Gastroesophageal sphincter (tissue), 4 donors: ENCODE measurements at regions not wholly inside any gene's neighbourhood (a gene's known extent, or its start where the extent isn't known, plus 50 kb on each side); places are given as distances from the start of the nearest gene placed in this dataset.

Experiments used
- ATAC-seq: fragments of 150-250 bp; one replicate; pipeline ENCODE4 v1.9.1; 2016; ENCODE audit warnings: mild to moderate bottlenecking, moderate library complexity
- H3K27ac ChIP-seq, 4 donors: fragments of 200-600 bp; sonication (generic) in 3 of 4; 1 replicate in 3 of 4; 2 replicates in 1 of 4; pipeline ENCODE4 v1.5.1; 2016 to 2019
- H3K27me3 ChIP-seq: fragments of 200-600 bp; sonication (generic); one replicate; pipeline ENCODE4 v1.5.1; 2019
- H3K36me3 ChIP-seq, 2 donors: fragments of 200-600 bp; sonication (generic); one replicate each; pipeline ENCODE4 v1.5.1; 2019; ENCODE audit warnings: control low read depth in 1 of 2
- H3K4me1 ChIP-seq, 3 donors: fragments of 200-600 bp; sonication (generic); 1 replicate in 2 of 3; 2 replicates in 1 of 3; pipeline ENCODE4 v1.5.1; 2016 to 2019; ENCODE audit warnings: control low read depth in 2 of 3
- H3K4me3 ChIP-seq, 2 donors: fragments of 200-600 bp; sonication (generic); one replicate each; pipeline ENCODE4 v1.5.1; 2019; ENCODE audit warnings: mild to moderate bottlenecking in 1 of 2, moderate library complexity in 1 of 2
- H3K9me3 ChIP-seq, 3 donors: fragments of 200-600 bp; sonication (generic); one replicate each; pipeline ENCODE4 v1.5.1; 2017 to 2019; ENCODE audit warnings: control low read depth in 2 of 3
- EP300 ChIP-seq: sonication (generic); formaldehyde crosslinking; IDR thresholded peaks from one replicate; pipeline ENCODE4 v1.6.1; 2017; ENCODE audit warnings: antibody characterized with exemption, mild to moderate bottlenecking
- POLR2A ChIP-seq, 2 donors: fragments of 450-650 bp; IDR thresholded peaks; one replicate each; pipeline ENCODE4 v1.6.1; 2017; ENCODE audit warnings: antibody characterized with exemption in 2 of 2, mild to moderate bottlenecking in 2 of 2, moderate library complexity in 1 of 2
- POLR2AphosphoS5 ChIP-seq: sonication (generic); formaldehyde crosslinking; IDR thresholded peaks from one replicate; pipeline ENCODE4 v1.6.1; 2017; ENCODE audit warnings: antibody characterized with exemption
- WGBS, 2 donors: methylation state at CpG; one replicate each; pipeline ENCODE4 v1.1.5; 2018; ENCODE audit warnings: low coverage in 1 of 2; 5-methylcytosine and 5-hydroxymethylcytosine counted together
- TF ChIP-seq, protein P1 (sequence below), 4 experiments: fragments of 200-600 bp in 2 of 4; fragments of 450-650 bp in 2 of 4; sonication (generic) in 1 of 4; IDR thresholded peaks; one replicate each; pipeline ENCODE4 v1.5.1; 2017 to 2019; ENCODE audit warnings: antibody characterized with exemption in 4 of 4, mild to moderate bottlenecking in 2 of 4, moderate library complexity in 2 of 4

DNA sequence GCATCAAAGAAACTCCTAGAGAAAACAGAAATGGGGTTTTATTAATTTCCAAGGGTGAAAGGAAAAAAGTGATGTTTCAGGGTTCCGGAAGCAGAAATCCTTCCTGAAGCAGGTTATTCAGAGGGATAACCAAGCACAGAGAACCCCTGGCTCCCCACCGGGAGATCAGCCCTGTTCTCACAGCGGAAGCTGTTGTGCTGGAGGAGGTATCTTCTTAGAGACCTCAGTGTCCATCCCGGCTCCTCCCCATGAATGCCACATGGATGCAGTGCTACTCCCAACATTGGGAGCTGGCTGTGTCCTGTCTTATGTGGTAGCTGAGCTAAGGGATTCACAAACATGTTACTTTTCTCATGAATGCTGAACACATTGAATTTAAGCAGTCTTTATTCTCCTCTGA lies 80.9 kb upstream of the IRX2 start:
- 62 to 67% methylated on average over 3 to 4 of the region's 4 CpGs for WGBS, 2 donors
- no peak overlapping the region for H3K27ac ChIP-seq

DNA sequence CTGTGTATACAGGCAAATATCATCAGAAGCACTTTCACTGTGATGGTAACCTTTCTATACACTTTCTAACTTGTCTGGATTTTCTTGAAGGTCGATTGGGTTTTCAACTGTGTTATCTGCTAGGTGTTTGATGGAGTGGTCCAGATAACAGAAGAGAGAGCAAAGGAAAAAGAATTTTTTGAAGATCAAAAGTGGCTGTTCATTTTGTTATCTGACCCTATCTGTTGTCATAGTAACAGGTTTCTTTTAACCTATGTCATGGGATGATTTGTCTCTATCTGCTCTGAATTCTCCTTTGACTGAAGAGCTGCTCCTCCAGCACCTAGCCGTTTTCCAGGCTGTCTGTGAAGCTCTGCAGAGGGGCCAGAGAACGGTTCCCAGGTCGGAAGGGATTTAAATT lies 77.8 kb upstream of the IRX2 start:
- Histone ChIP-seq H3K27me3 (peaks cover 26% of the 10 kb centered on the region), H3K36me3 (no peaks in the 10 kb centered on the region), H3K9me3 (peaks cover 0 to 13% (median 0%) of the 10 kb centered on the region in 3 donors), H3K4me3 (no peak overlapping the region), H3K27ac (no peak overlapping the region), H3K4me1 (no peaks in the 10 kb centered on the region)
- no peak for ATAC-seq
- 2 to 5% methylated on average over 4 of the region's 4 CpGs for WGBS, 2 donors
- TF ChIP-seq POLR2AphosphoS5, result no peak
- no peak for TF ChIP-seq POLR2A (IDR thresholded peaks at IDR 0.05)
- no peak for TF ChIP-seq EP300
- TF ChIP-seq, protein P1, sequence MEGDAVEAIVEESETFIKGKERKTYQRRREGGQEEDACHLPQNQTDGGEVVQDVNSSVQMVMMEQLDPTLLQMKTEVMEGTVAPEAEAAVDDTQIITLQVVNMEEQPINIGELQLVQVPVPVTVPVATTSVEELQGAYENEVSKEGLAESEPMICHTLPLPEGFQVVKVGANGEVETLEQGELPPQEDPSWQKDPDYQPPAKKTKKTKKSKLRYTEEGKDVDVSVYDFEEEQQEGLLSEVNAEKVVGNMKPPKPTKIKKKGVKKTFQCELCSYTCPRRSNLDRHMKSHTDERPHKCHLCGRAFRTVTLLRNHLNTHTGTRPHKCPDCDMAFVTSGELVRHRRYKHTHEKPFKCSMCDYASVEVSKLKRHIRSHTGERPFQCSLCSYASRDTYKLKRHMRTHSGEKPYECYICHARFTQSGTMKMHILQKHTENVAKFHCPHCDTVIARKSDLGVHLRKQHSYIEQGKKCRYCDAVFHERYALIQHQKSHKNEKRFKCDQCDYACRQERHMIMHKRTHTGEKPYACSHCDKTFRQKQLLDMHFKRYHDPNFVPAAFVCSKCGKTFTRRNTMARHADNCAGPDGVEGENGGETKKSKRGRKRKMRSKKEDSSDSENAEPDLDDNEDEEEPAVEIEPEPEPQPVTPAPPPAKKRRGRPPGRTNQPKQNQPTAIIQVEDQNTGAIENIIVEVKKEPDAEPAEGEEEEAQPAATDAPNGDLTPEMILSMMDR (IDR thresholded peaks at IDR 0.05), result no peak

More for the DNA sequence above, 80.9 kb upstream of the IRX2 start:
- no peak for ATAC-seq
- H3K4me3 ChIP-seq, result no peak overlapping the region
- no peaks in the 10 kb centered on the region for H3K4me1 ChIP-seq
- no peaks in the 10 kb centered on the region for H3K9me3 ChIP-seq
- H3K27me3 ChIP-seq, result peaks cover 17% of the 10 kb centered on the region
- TF ChIP-seq POLR2AphosphoS5, result no peak
- no peak for TF ChIP-seq POLR2A (IDR thresholded peaks at IDR 0.05)
- TF ChIP-seq, protein P1 (IDR thresholded peaks at IDR 0.05), result no peak
- no peak for TF ChIP-seq EP300
- no peaks in the 10 kb centered on the region for H3K36me3 ChIP-seq

DNA sequence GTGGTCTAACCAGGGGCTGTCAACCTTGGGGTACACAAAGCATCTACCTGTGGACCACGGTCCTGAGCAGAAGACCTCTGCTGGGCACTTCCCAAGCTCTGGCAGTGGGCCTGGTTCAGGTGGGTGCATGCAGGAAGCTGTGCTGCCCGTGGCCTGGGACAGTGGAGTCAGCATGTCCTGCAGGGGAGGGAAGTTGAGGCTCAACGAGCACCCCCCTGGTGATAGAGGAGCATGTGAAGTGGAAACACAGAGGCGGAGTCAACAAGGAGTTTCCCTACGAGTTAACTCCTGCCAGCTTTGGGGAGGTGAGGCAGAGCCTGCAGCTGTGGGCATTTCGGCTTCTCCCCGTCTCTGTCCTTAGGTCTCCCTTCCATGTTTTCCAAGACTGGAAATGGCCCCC lies 67.5 kb upstream of the IRX2 start:
- peaks cover 0 to 11% (median 0%) of the 10 kb centered on the region in 3 donors for H3K9me3 ChIP-seq
- no peak for ATAC-seq
- 78% methylated on average over 2 of the region's 7 CpGs; no CpG with 5 or more reads in 1 of the 2 donors for WGBS, 2 donors

DNA sequence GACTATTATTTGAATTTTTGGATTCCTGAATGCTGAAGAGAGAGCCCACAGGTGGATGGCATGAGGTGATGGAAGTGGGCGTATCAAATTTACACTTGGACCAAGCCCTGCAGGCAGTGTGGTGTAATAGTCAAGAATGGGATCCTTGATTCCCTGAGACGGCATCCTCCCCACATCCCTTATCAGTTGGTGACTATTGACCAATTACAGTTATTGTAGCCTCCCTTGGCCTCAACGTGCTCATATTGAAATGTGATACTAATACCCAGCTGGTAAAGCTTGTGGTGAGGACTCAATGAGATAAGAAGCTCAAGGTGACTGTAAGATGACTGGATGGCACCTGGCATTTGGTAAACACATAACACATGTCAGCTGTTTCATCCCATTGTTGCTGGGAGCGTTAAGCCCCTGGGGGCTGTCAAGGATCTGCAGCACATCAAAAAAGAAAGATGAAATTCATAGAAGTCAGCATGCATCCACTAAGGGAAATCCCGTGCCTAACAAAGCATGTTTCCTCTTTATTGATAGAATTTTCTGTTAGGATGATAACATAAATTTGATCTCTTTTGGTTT lies 65.6 kb upstream of the IRX2 start:
- 60 to 66% methylated on average over 1 to 5 of the region's 5 CpGs for WGBS, 2 donors
- TF ChIP-seq POLR2AphosphoS5 (no peak), EP300 (no peak), POLR2A (IDR thresholded peaks at IDR 0.05) (no peak)
- TF ChIP-seq, protein P1 (IDR thresholded peaks at IDR 0.05), result no peak

More for the DNA sequence above, 67.5 kb upstream of the IRX2 start:
- Histone ChIP-seq H3K4me3 (no peak overlapping the region), H3K27ac (no peak overlapping the region), H3K4me1 (no peaks in the 10 kb centered on the region), H3K36me3 (no peaks in the 10 kb centered on the region), H3K27me3 (peaks cover 32% of the 10 kb centered on the region)
- TF ChIP-seq, protein P1 (IDR thresholded peaks at IDR 0.05), result no peak
- no peak for TF ChIP-seq POLR2A (IDR thresholded peaks at IDR 0.05)
- no peak for TF ChIP-seq POLR2AphosphoS5
- TF ChIP-seq EP300, result no peak

DNA sequence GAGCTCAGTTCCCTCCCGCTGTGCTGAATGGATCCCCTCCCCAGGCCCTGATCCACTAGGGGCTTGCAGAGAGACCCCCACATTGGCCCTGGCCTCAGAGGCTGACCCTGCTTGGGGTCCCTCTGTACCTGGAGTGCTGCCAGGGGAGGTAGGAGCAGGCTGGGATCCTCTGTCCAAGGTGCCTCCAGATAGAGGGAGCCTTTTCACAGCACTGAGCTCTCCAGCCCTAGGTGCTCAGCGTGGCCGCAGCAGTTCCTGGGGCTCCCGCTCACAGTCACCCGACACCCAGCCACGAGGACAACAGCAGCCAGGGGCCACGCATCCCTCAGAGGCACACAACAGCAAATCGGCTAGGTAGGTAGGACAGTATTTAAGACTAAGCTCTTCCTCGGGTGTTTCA lies 62.2 kb upstream of the IRX2 start:
- no peaks in the 10 kb centered on the region for H3K9me3 ChIP-seq
- no peaks in the 10 kb centered on the region for H3K36me3 ChIP-seq
- ATAC-seq, result no peak
- TF ChIP-seq, protein P1 (IDR thresholded peaks at IDR 0.05), result no peak
- no peak for TF ChIP-seq EP300
- TF ChIP-seq POLR2AphosphoS5, result no peak
- no peak for TF ChIP-seq POLR2A (IDR thresholded peaks at IDR 0.05)
- no peak overlapping the region for H3K27ac ChIP-seq
- 58% methylated on average over 8 of the region's 9 CpGs; no CpG with 5 or more reads in 1 of the 2 donors for WGBS, 2 donors
- no peaks in the 10 kb centered on the region for H3K4me1 ChIP-seq
- H3K27me3 ChIP-seq, result peaks cover 21% of the 10 kb centered on the region
- no peak overlapping the region for H3K4me3 ChIP-seq

More for the DNA sequence above, 65.6 kb upstream of the IRX2 start:
- no peak overlapping the region for H3K27ac ChIP-seq
- no peaks in the 10 kb centered on the region for H3K9me3 ChIP-seq
- peaks cover 24% of the 10 kb centered on the region for H3K27me3 ChIP-seq
- no peaks in the 10 kb centered on the region for H3K4me1 ChIP-seq
- ATAC-seq, result no peak
- H3K36me3 ChIP-seq, result no peaks in the 10 kb centered on the region
- H3K4me3 ChIP-seq, result no peak overlapping the region
